ENCODE measurements at regions not wholly inside any gene's neighbourhood (a gene's known extent, or its start where the extent isn't known, plus 50 kb on each side); places are given as distances from the start of the nearest gene placed in this dataset.

- DNase-seq (ENCODE audit: low read depth in 1 of 2, low spot score in 1 of 2) = no peak
- TF ChIP-seq POLR2AphosphoS5 (IDR thresholded peaks at IDR 0.05; ENCODE audit: low read depth) (no peak), SPI1 (IDR thresholded peaks at IDR 0.05; ENCODE audit: borderline replicate concordance, low read depth) (no peak), REST (IDR thresholded peaks at IDR 0.05; ENCODE audit: insufficient replicate concordance, low read depth) (no peak), CTCF (IDR thresholded peaks at IDR 0.05; ENCODE audit: insufficient read depth, low read length) (no peak), GABPA (IDR thresholded peaks at IDR 0.05; ENCODE audit: low read depth) (no peak)
- no peak overlapping the region for H3K4me3 ChIP-seq (replicated peaks; ENCODE audit: insufficient read depth, low read length)
- no peak overlapping the region for H3K27ac ChIP-seq (replicated peaks)
- no peaks in the 10 kb centered on the region for H3K27me3 ChIP-seq (ENCODE audit: insufficient read depth, poor library complexity, severe bottlenecking)
Measured at GRCh38 chr2:142684667-142685066, 192.8 kb upstream of the KYNU start.

GRCh38 chr2:142682528-142682927, 194.9 kb upstream of the KYNU start:
- TF ChIP-seq CTCF (IDR thresholded peaks at IDR 0.05; ENCODE audit: insufficient read depth, low read length) (no peak), REST (IDR thresholded peaks at IDR 0.05; ENCODE audit: insufficient replicate concordance, low read depth) (no peak), SPI1 (IDR thresholded peaks at IDR 0.05; ENCODE audit: borderline replicate concordance, low read depth) (no peak), POLR2AphosphoS5 (IDR thresholded peaks at IDR 0.05; ENCODE audit: low read depth) (no peak)
- H3K27ac ChIP-seq (replicated peaks) = no peak overlapping the region
- no peak overlapping the region for H3K4me3 ChIP-seq (replicated peaks; ENCODE audit: insufficient read depth, low read length)
- DNase-seq (ENCODE audit: low read depth in 1 of 2, low spot score in 1 of 2) = no peak
- no peaks in the 10 kb centered on the region for H3K27me3 ChIP-seq (ENCODE audit: insufficient read depth, poor library complexity, severe bottlenecking)

GRCh38 chr2:142681952-142682351, 195.5 kb upstream of the KYNU start:
- DNase-seq (ENCODE audit: low read depth in 1 of 2, low spot score in 1 of 2) = no peak
- TF ChIP-seq SPI1 (IDR thresholded peaks at IDR 0.05; ENCODE audit: borderline replicate concordance, low read depth) = no peak
- TF ChIP-seq POLR2AphosphoS5 (IDR thresholded peaks at IDR 0.05; ENCODE audit: low read depth) = no peak
- no peak for TF ChIP-seq REST (IDR thresholded peaks at IDR 0.05; ENCODE audit: insufficient replicate concordance, low read depth)
- no peak for TF ChIP-seq CTCF (IDR thresholded peaks at IDR 0.05; ENCODE audit: insufficient read depth, low read length)
- no peak for TF ChIP-seq GABPA (IDR thresholded peaks at IDR 0.05; ENCODE audit: low read depth)
- no peak overlapping the region for H3K4me3 ChIP-seq (replicated peaks; ENCODE audit: insufficient read depth, low read length)
- H3K27me3 ChIP-seq (ENCODE audit: insufficient read depth, poor library complexity, severe bottlenecking) = no peaks in the 10 kb centered on the region
- no peak overlapping the region for H3K27ac ChIP-seq (replicated peaks)

All from HL-60 (cell line).